HG03521 (cell line): ENCODE measurements at regions not wholly inside any gene's neighbourhood (a gene's known extent, or its start where the extent isn't known, plus 50 kb on each side); places are given as distances from the start of the nearest gene placed in this dataset.

Experiments
- ATAC-seq: cut with Tn5 transposase; IDR thresholded peaks from one replicate; pipeline ENCODE4 v1.9.1; 2021; ENCODE audit warnings: mild to moderate bottlenecking, moderate library complexity; ENCODE audit not compliant: unreplicated experiment

- no peak for ATAC-seq
Measured at GRCh38 chr6:6835223-6835503, 246.6 kb downstream of the LY86 start.

GRCh38 chr6:6836609-6837406, 248.3 kb downstream of the LY86 start:
- no peak for ATAC-seq

GRCh38 chr6:6837541-6838080, 249.1 kb downstream of the LY86 start:
- ATAC-seq, result no peak

GRCh38 chr6:6840831-6841291, 252.3 kb downstream of the LY86 start:
- ATAC-seq, result no peak

GRCh38 chr6:6841571-6841970, 253.1 kb downstream of the LY86 start:
- ATAC-seq, result no peak

- ATAC-seq, result no peak
Measured at GRCh38 chr6:6842291-6842690, 253.8 kb downstream of the LY86 start.

- no peak for ATAC-seq
Measured at GRCh38 chr6:6843057-6843627, 254.6 kb downstream of the LY86 start.

- no peak for ATAC-seq
Measured at GRCh38 chr6:6843777-6844176, 255.3 kb downstream of the LY86 start.

GRCh38 chr6:6844530-6844929, 256.0 kb downstream of the LY86 start:
- ATAC-seq, result no peak

- no peak for ATAC-seq
Measured at GRCh38 chr6:6845603-6846002, 257.1 kb downstream of the LY86 start.

- ATAC-seq, result no peak
Measured at GRCh38 chr6:6847591-6847990, 259.1 kb downstream of the LY86 start.

GRCh38 chr6:6851059-6851948, 256.5 kb upstream of the RREB1 start:
- ATAC-seq, result no peak

GRCh38 chr6:6851949-6852261, 255.9 kb upstream of the RREB1 start:
- ATAC-seq, result no peak

GRCh38 chr6:6856538-6857523, 250.9 kb upstream of the RREB1 start:
- ATAC-seq, result peak; percentile 62

- ATAC-seq, result no peak
Measured at GRCh38 chr6:6857528-6857927, 250.2 kb upstream of the RREB1 start.

GRCh38 chr6:6858533-6858982, 249.2 kb upstream of the RREB1 start:
- no peak for ATAC-seq

GRCh38 chr6:6859105-6859504, 248.7 kb upstream of the RREB1 start:
- ATAC-seq, result no peak

GRCh38 chr6:6859722-6860121, 248.0 kb upstream of the RREB1 start:
- no peak for ATAC-seq

GRCh38 chr6:6860863-6861262, 246.9 kb upstream of the RREB1 start:
- ATAC-seq, result no peak

- no peak for ATAC-seq
Measured at GRCh38 chr6:6861351-6861894, 246.3 kb upstream of the RREB1 start.
